SU-DHL-6 (cell line): ENCODE measurements at regions not wholly inside any gene's neighbourhood (a gene's known extent, or its start where the extent isn't known, plus 50 kb on each side); places are given as distances from the start of the nearest gene placed in this dataset.

Experiments
- H2AFZ ChIP-seq: fragments of 200-600 bp; sonication (generic); 2 replicates; pipeline ENCODE4 v1.6.1; 2014; ENCODE audit warnings: low read depth, mild to moderate bottlenecking, moderate library complexity, mixed read lengths, antibody characterized with exemption, low read length; ENCODE audit not compliant: severe bottlenecking
- H3F3A ChIP-seq: fragments of 200-600 bp; shearing (Covaris generic); 2 replicates; pipeline ENCODE4 v1.6.0; 2016; ENCODE audit warnings: antibody characterized with exemption, mild to moderate bottlenecking; ENCODE audit not compliant: insufficient read depth
- H3K27ac ChIP-seq: fragments of 200-600 bp; sonication (generic); 2 replicates; pipeline ENCODE4 v1.5.1; 2016; ENCODE audit warnings: low read depth, mild to moderate bottlenecking, low read length, moderate library complexity, mixed read lengths
- H3K27me3 ChIP-seq: fragments of 200-600 bp; sonication (generic), shearing (Covaris generic); 2 replicates; pipeline ENCODE4 v1.6.0; 2014; ENCODE audit warnings: mild to moderate bottlenecking, low read length
- H3K36me3 ChIP-seq: fragments of 200-600 bp; sonication (generic); 2 replicates; pipeline ENCODE4 v1.6.1; 2014; ENCODE audit warnings: mild to moderate bottlenecking, low read length, mixed read lengths
- H3K4me2 ChIP-seq: fragments of 300-600, 200-600 bp; shearing (Covaris generic), sonication (generic); 2 replicates; pipeline ENCODE4 v1.6.0; 2014; ENCODE audit warnings: low read length, low read depth, mild to moderate bottlenecking; ENCODE audit not compliant: poor library complexity, severe bottlenecking
- H3K4me3 ChIP-seq: fragments of 200-600 bp; sonication (generic); 2 replicates; pipeline ENCODE4 v1.5.1; 2014; ENCODE audit warnings: antibody characterized with exemption, low read length, mild to moderate bottlenecking, mixed read lengths; ENCODE audit not compliant: insufficient read depth, poor library complexity, severe bottlenecking
- H3K79me2 ChIP-seq: fragments of 200-600 bp; sonication (generic); 2 replicates; pipeline ENCODE4 v1.6.1; 2014; ENCODE audit warnings: mild to moderate bottlenecking, low read length, moderate library complexity; ENCODE audit not compliant: insufficient read depth
- H3K9ac ChIP-seq: fragments of 200-600 bp; sonication (generic); 2 replicates; pipeline ENCODE4 v1.7.0; 2014; ENCODE audit warnings: mild to moderate bottlenecking, low read length
- H3K9me2 ChIP-seq: fragments of 200-600 bp; sonication (generic); replicated peaks from 2 replicates; pipeline ENCODE4 v1.6.1; 2014; ENCODE audit warnings: low read length; ENCODE audit not compliant: insufficient read depth
- H3K9me3 ChIP-seq: fragments of 200-600 bp; sonication (generic); 2 replicates; pipeline ENCODE4 v1.6.1; 2014; ENCODE audit warnings: low read length, mixed read lengths; ENCODE audit not compliant: insufficient read depth
- H4K20me1 ChIP-seq: fragments of 200-600 bp; sonication (generic); 2 replicates; pipeline ENCODE4 v1.6.1; 2014; ENCODE audit warnings: low read depth, mild to moderate bottlenecking, antibody characterized with exemption, low read length, moderate library complexity, mixed read lengths
- EZH2phosphoT487 ChIP-seq: fragments of 200-600 bp; sonication (generic), shearing (Covaris generic); conservative IDR thresholded peaks from 2 replicates; pipeline ENCODE4 v1.6.1; 2018; ENCODE audit warnings: mild to moderate bottlenecking, antibody characterized with exemption, low read length, moderate library complexity, mixed read lengths
- TF ChIP-seq, protein P1 (sequence below): fragments of 200-600 bp; sonication (generic); IDR thresholded peaks from one replicate; pipeline ENCODE4 v1.5.1; 2017; ENCODE audit warnings: antibody characterized with exemption, mild to moderate bottlenecking, low read length, moderate library complexity; ENCODE audit not compliant: insufficient read depth, poor library complexity, severe bottlenecking

DNA sequence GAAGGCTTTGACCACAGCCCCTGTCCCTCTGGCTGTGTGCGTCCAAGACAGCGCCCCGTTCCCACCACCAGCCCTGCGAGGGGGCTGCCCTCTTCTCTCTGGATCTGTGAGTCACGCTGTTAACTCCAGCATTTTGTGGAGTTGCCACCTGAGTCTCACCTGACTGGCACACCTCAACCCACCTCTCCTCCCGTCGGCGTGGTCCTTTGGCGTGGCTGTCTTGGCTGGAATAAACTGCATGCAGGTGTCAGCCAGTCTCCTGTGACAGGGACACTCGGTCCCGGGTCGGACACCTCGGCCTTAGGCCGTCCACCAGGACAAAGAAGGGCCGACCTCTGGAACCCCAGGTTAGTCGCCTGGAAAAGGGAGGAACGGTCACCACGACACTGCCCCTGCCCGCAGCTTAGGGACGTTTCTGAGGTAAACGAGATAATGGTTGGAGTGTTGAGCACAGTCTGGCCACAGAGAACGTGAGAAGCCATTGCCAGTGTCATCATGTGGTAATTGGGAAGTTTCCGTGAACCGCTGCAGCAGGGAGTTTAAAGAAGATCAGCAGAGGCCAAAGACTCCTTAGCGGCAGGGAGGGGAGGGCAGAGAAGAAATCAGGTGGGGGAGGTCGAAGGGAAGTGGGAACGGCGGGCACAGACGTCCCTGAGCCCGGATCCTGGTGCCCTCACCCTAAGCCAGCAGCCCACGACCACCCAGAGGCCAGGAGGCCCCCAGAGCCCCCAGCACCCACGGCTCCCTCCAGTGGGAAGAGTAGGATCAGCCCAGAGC is 73.6 kb upstream of the FAM20C start:
- Histone ChIP-seq H4K20me1 (no peaks in the 10 kb centered on the region), H3K27me3 (no peaks in the 10 kb centered on the region), H3F3A (no peaks in the 10 kb centered on the region), H3K4me3 (no peak overlapping the region), H2AFZ (no peak overlapping the region), H3K4me2 (no peak overlapping the region), H3K9me2 (no peaks in the 10 kb centered on the region), H3K36me3 (no peaks in the 10 kb centered on the region), H3K79me2 (no peaks in the 10 kb centered on the region), H3K27ac (no peak overlapping the region), H3K9me3 (peaks cover 11% of the 10 kb centered on the region; the same call in 1 of the 2 replicates), H3K9ac (no peak overlapping the region)
- TF ChIP-seq EZH2phosphoT487 = no peak
- TF ChIP-seq, protein P1, sequence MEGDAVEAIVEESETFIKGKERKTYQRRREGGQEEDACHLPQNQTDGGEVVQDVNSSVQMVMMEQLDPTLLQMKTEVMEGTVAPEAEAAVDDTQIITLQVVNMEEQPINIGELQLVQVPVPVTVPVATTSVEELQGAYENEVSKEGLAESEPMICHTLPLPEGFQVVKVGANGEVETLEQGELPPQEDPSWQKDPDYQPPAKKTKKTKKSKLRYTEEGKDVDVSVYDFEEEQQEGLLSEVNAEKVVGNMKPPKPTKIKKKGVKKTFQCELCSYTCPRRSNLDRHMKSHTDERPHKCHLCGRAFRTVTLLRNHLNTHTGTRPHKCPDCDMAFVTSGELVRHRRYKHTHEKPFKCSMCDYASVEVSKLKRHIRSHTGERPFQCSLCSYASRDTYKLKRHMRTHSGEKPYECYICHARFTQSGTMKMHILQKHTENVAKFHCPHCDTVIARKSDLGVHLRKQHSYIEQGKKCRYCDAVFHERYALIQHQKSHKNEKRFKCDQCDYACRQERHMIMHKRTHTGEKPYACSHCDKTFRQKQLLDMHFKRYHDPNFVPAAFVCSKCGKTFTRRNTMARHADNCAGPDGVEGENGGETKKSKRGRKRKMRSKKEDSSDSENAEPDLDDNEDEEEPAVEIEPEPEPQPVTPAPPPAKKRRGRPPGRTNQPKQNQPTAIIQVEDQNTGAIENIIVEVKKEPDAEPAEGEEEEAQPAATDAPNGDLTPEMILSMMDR = no peak

DNA sequence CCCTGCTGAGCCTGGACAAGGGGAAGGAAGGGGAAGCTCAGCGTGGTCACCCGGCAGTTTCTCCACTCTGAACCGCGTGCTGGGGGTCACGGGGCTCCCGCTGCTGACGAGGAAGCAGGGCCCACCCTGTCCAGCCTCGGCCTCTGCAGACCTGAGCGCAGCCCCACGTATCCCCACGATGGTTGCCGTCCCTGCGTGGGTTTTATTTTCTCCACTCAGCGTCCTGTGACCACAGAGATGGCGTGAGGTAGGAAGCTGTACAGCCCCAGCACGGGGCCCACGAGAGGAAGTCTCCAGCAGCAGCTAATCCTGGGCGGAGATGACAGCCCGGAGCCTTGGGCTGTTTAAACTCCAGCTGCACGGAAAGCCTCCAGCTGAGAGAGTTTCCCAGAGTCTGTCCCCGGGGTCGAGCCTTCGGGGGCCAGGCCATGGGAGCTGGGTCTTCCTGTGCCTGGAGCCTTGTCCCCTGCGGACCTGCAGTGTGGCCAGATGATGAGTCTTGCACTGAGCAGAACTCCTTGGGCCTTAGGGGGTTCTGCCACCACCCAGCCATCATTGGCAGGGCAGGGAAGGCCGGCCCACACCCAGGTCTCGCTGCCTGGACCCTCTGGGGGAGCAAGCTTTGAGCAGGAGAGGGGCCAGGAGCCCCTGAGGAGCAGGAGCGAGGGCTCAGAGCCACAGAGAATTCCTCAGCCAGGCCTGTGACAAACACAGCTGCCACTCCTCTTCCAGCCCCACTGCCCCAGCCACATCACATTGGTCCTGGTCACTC is 72.8 kb upstream of the FAM20C start:
- H3K9me3 ChIP-seq = peaks cover 3% of the 10 kb centered on the region; the same call in 1 of the 2 replicates
- no peaks in the 10 kb centered on the region for H4K20me1 ChIP-seq
- no peak for TF ChIP-seq EZH2phosphoT487
- TF ChIP-seq, protein P1 = no peak
- no peak overlapping the region for H3K27ac ChIP-seq
- H2AFZ ChIP-seq = no peak overlapping the region
- no peaks in the 10 kb centered on the region for H3F3A ChIP-seq
- no peaks in the 10 kb centered on the region for H3K79me2 ChIP-seq
- H3K36me3 ChIP-seq = no peaks in the 10 kb centered on the region
- H3K27me3 ChIP-seq = no peaks in the 10 kb centered on the region
- no peak overlapping the region for H3K9ac ChIP-seq
- H3K4me3 ChIP-seq = no peak overlapping the region
- no peak overlapping the region for H3K4me2 ChIP-seq
- H3K9me2 ChIP-seq = no peaks in the 10 kb centered on the region

DNA sequence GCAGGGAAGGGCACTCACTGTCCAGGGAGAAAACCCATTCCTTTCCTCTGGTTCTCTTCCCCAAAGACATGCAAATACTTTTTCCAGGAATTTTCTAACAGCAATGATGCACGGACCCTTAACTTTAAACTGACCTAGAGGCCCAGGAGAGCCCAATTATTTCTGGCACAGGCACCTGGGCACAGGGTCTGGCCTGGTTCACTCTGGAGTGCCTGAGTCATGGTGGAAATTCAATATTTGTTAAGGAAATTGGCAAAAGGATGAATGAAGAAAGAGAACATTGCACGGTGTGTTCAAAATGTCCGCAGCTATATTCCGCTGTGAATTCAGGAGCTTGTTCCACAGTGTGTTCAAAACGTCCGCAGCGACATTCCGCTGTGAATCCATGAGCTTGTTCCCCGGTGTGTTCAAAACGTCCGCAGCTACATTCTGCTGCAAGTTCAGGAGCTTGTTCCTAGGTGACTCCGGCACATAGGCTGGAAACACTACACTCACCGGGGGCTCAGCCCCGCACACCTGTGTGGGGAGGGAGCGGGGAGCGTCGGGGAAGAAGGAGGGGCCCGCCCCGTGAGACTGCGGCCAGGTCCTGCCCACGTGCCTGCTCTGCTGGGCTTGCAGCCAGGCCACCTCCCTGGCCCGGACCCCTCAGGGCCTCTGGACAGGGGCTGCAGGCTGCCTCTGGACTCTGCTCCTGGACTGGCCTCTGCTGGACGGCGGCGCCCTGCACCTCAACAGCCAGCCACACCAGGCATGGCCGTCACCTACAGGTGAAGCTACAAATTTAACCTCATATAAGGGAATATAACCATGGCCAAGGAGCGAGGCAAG is 72.0 kb upstream of the FAM20C start:
- Histone ChIP-seq H3K9ac (no peak overlapping the region), H3K4me3 (no peak overlapping the region), H3K9me3 (no peaks in the 10 kb centered on the region), H4K20me1 (no peaks in the 10 kb centered on the region), H3K36me3 (no peaks in the 10 kb centered on the region), H3F3A (no peaks in the 10 kb centered on the region), H3K4me2 (no peak overlapping the region), H3K27ac (no peak overlapping the region), H2AFZ (no peak overlapping the region), H3K27me3 (no peaks in the 10 kb centered on the region), H3K79me2 (no peaks in the 10 kb centered on the region), H3K9me2 (no peaks in the 10 kb centered on the region)
- TF ChIP-seq, protein P1 = no peak
- TF ChIP-seq EZH2phosphoT487 = no peak
